Peyer's patch (tissue), 4 donors: ENCODE measurements at regions not wholly inside any gene's neighbourhood (a gene's known extent, or its start where the extent isn't known, plus 50 kb on each side); places are given as distances from the start of the nearest gene placed in this dataset.
"Not testable (repeated sequence)": the region's sequence is repeated elsewhere in the genome, so short reads cannot be mapped to it uniquely, and the experiment has no call there.

Source experiments
- DNase-seq, 3 donors: peaks; one replicate each; pipeline ENCODE4 v3.0.0-alpha.2; 2017 to 2019
- H3K27ac ChIP-seq, 4 donors: fragments of 200-600 bp; sonication (generic); one replicate each; pipeline ENCODE4 v1.5.1; 2016 to 2019
- H3K27me3 ChIP-seq, 2 donors: fragments of 200-600 bp; sonication (generic); one replicate each; pipeline ENCODE4 v1.5.1; 2019
- H3K36me3 ChIP-seq, 3 donors: fragments of 200-600 bp; sonication (generic); one replicate each; pipeline ENCODE4 v1.5.1; 2016 to 2019
- H3K4me1 ChIP-seq, 4 donors: fragments of 200-600 bp; sonication (generic); one replicate each; pipeline ENCODE4 v1.5.1; 2016 to 2019
- H3K4me3 ChIP-seq, 4 donors: fragments of 200-600 bp; sonication (generic); 1 replicate in 3 of 4; 2 replicates in 1 of 4; pipeline ENCODE4 v1.5.1; 2016 to 2019; ENCODE audit warnings: mild to moderate bottlenecking in 1 of 4
- H3K9me3 ChIP-seq, 4 donors: fragments of 200-600 bp; sonication (generic); one replicate each; pipeline ENCODE4 v1.5.1; 2016 to 2019; ENCODE audit warnings: mild to moderate bottlenecking in 1 of 4
- POLR2A ChIP-seq, 2 donors: fragments of 450-650 bp; IDR thresholded peaks; one replicate each; pipeline ENCODE4 v1.5.1; 2017; ENCODE audit warnings: antibody characterized with exemption in 2 of 2, mild to moderate bottlenecking in 2 of 2, moderate library complexity in 2 of 2
- TF ChIP-seq, protein P1 (sequence below), 6 experiments: fragments of 450-650 bp in 4 of 6; fragments of 200-600 bp in 2 of 6; sonication (generic) in 1 of 6; IDR thresholded peaks; one replicate each; pipeline ENCODE4 v1.5.1; 2017 to 2019; ENCODE audit warnings: antibody characterized with exemption in 6 of 6, mild to moderate bottlenecking in 3 of 6, moderate library complexity in 1 of 6

DNA sequence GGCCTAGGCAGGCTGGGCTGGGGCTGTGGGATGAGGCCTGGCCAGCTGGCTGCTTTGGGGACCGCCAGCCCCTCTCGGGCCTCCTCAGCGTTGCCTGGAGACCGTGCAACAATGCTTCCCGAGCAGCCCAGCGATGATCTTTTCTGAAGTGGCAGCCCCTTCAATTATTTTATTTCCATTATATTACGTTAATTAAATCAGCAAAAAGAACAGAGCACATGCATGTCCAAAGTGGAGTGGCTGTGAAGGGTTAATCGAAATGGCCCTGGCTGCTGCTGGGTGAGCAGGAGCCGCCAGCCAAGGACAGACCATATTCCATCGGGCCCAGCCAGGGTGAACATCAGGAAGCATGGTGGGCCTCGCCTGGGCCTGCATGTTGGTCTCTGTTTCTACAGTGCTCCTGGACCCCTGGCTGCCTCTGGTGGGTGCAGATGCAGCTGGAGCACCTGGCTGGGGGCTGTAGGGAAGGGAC, 245.5 kb downstream of the MYCN start:
- Histone ChIP-seq H3K9me3 (no peaks in the 10 kb centered on the region), H3K4me3 (no peak overlapping the region), H3K36me3 (no peaks in the 10 kb centered on the region), H3K27me3 (no peaks in the 10 kb centered on the region), H3K27ac (no peak overlapping the region), H3K4me1 (no peaks in the 10 kb centered on the region)
- TF ChIP-seq, protein P1, sequence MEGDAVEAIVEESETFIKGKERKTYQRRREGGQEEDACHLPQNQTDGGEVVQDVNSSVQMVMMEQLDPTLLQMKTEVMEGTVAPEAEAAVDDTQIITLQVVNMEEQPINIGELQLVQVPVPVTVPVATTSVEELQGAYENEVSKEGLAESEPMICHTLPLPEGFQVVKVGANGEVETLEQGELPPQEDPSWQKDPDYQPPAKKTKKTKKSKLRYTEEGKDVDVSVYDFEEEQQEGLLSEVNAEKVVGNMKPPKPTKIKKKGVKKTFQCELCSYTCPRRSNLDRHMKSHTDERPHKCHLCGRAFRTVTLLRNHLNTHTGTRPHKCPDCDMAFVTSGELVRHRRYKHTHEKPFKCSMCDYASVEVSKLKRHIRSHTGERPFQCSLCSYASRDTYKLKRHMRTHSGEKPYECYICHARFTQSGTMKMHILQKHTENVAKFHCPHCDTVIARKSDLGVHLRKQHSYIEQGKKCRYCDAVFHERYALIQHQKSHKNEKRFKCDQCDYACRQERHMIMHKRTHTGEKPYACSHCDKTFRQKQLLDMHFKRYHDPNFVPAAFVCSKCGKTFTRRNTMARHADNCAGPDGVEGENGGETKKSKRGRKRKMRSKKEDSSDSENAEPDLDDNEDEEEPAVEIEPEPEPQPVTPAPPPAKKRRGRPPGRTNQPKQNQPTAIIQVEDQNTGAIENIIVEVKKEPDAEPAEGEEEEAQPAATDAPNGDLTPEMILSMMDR (IDR thresholded peaks at IDR 0.05): no peak
- no peak for TF ChIP-seq POLR2A (IDR thresholded peaks at IDR 0.05)
- DNase-seq: no peak

DNA sequence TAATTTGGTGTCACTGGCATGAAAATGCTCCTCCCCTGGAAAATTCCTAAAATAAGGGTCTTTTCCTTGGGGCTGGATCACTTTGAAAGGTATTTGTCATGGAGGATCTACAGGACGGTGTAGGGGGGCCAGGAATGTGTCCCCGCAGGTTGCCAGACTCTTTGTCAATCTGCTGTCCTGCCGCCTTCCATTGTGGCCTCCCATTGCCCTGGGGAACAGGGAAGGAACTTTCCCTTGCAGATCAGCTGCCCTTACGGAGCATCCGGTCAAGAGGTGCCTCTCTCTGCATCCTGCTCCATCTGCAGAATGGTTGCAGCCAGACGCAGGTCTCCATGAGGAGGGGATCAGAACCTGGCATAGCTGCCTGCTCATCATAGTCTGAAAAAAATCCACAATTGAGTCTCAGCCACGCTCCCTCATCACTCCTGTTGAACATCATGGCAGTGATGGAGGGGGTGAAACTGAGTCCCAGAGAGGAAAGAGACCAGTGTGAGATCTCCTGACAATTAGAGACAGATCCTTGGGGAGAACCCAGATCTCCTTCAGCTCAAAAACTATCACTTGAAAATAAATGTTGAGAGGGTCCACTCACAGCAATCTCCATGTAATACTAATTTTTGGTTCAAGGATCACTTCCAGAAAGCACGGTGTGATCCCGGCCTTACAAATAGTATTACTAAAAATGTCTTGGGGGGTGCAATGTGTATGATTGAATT, 244.8 kb downstream of the MYCN start:
- no peaks in the 10 kb centered on the region for H3K27me3 ChIP-seq
- no peak overlapping the region for H3K27ac ChIP-seq
- TF ChIP-seq, protein P1 (IDR thresholded peaks at IDR 0.05): no peak
- no peak for TF ChIP-seq POLR2A (IDR thresholded peaks at IDR 0.05)
- no peaks in the 10 kb centered on the region for H3K9me3 ChIP-seq
- H3K4me3 ChIP-seq: no peak overlapping the region
- DNase-seq: no peak
- H3K4me1 ChIP-seq: no peaks in the 10 kb centered on the region
- H3K36me3 ChIP-seq: no peaks in the 10 kb centered on the region

DNA sequence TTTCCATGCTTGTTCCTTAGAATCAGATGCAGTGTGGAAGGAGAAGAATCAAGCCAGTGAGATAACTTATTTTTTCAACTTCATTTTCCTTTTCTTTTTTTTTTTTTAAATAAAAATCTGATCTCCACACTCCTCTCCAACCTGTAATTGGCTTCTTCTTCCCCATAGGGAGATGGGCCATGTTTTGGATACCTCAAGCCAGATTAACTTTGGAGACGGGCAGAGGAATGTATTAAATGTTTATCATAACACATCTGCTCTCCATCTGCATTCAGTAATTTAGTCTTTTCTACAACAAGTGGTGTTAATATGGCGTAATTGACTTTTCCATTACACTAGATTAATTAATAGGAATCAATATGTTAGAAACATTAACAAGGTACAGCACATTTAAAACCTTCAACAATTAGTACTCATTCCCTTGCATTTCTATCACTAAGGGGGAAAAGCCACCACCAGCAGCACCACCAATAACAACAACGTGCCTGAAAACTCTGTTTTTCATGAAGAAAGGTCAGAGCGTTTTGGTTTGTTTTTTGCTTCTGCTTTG, 244.1 kb downstream of the MYCN start:
- H3K9me3 ChIP-seq: no peaks in the 10 kb centered on the region
- H3K36me3 ChIP-seq: no peaks in the 10 kb centered on the region
- H3K4me3 ChIP-seq: no peak overlapping the region
- TF ChIP-seq POLR2A (IDR thresholded peaks at IDR 0.05): no peak
- TF ChIP-seq, protein P1 (IDR thresholded peaks at IDR 0.05): no peak
- no peak for DNase-seq
- no peaks in the 10 kb centered on the region for H3K27me3 ChIP-seq
- H3K27ac ChIP-seq: no peak overlapping the region
- H3K4me1 ChIP-seq: no peaks in the 10 kb centered on the region

DNA sequence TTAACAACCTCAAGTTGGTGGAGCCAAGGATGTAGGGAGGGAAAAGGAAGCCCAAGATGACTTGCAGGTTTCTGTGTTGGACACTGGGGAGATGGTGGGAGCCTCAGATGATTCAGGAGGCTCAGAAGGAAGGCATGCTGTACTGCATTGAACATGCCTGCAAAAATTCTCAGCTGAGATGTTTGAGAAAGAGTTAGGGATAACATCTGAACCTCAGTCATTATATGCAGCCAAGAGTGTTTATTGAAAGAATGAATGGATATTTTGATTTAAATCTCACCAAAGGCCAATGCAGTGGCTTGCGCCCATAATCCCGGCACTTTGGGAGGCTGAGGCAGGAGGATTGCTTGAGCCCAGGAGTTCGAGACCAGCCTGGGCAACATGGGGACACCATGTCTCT, 243.0 kb downstream of the MYCN start:
- H3K27me3 ChIP-seq: no peaks in the 10 kb centered on the region
- H3K4me3 ChIP-seq: no peak overlapping the region
- H3K9me3 ChIP-seq: no peaks in the 10 kb centered on the region
- no peak for TF ChIP-seq POLR2A (IDR thresholded peaks at IDR 0.05)
- TF ChIP-seq, protein P1 (IDR thresholded peaks at IDR 0.05): no peak
- no peaks in the 10 kb centered on the region for H3K36me3 ChIP-seq
- DNase-seq: no peak
- no peaks in the 10 kb centered on the region for H3K4me1 ChIP-seq
- H3K27ac ChIP-seq: no peak overlapping the region

DNA sequence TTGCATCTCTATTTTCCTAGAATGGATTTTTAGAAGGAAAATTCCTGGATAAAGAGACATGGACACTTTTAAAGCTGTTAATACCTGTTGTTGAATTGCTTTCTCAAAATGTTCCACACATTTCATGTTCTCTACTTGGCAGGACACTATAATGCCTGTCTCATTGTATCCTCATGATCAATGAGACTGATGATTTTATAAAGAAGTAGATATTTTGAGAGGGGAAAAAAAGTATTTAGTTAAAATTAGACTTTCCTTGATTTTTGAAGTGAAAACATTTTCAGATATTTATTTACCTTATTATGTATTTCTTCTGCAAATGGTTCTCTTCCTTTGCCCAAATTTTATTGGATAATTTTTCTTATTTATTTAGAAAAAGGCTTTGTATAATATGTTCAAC, 242.5 kb downstream of the MYCN start:
- Histone ChIP-seq H3K4me1 (no peaks in the 10 kb centered on the region), H3K27me3 (no peaks in the 10 kb centered on the region), H3K36me3 (no peaks in the 10 kb centered on the region), H3K27ac (no peak overlapping the region), H3K9me3 (no peaks in the 10 kb centered on the region), H3K4me3 (no peak overlapping the region)
- TF ChIP-seq, protein P1 (IDR thresholded peaks at IDR 0.05): no peak
- no peak for TF ChIP-seq POLR2A (IDR thresholded peaks at IDR 0.05)
- no peak for DNase-seq

DNA sequence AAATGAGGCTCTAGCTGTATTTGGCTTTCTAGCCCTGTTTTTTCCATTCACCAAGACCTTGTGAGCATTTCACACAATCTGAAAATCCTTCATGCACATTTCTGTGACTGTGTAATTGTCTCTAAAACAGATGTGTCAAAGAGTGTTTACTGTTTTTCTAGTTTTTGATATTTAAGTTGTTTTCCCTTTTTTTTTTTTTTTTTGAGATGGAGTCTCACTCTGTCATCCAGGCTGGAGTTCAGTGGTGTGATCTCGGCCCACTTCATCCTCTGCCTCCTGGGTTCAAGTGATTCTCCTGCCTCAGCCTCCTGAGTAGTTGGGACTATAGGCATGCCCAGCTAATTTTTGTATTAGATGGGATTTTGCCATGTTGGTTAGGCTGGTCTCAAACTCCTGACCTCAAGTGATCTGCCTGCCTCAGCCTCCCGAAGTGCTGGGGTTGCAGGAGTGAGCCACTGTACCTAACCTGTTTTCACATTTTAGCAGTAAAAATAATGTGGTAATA, 242.0 kb downstream of the MYCN start:
- not testable (repeated sequence) for H3K27me3 ChIP-seq, H3K27ac ChIP-seq, H3K4me3 ChIP-seq, H3K36me3 ChIP-seq, DNase-seq, H3K4me1 ChIP-seq, H3K9me3 ChIP-seq
